Testis (tissue), 2 donors: ENCODE measurements at regions not wholly inside any gene's neighbourhood (a gene's known extent, or its start where the extent isn't known, plus 50 kb on each side); places are given as distances from the start of the nearest gene placed in this dataset.

Experiments used
- DNase-seq: peaks from one replicate; pipeline ENCODE4 v3.0.0-alpha.2; 2019
- H3K27ac ChIP-seq, 2 donors: fragments of 200-600 bp; sonication (generic); one replicate each; pipeline ENCODE4 v1.5.1; 2019
- H3K27me3 ChIP-seq: fragments of 200-600 bp; sonication (generic); one replicate; pipeline ENCODE4 v1.5.1; 2019
- H3K36me3 ChIP-seq: fragments of 200-600 bp; sonication (generic); one replicate; pipeline ENCODE4 v1.5.1; 2017; ENCODE audit warnings: low read depth; ENCODE audit errors: missing control alignments
- H3K4me1 ChIP-seq: fragments of 200-600 bp; sonication (generic); one replicate; pipeline ENCODE4 v1.5.1; 2019
- H3K4me3 ChIP-seq, 2 donors: fragments of 200-600 bp; sonication (generic); one replicate each; pipeline ENCODE4 v1.5.1; 2017 to 2019
- H3K9me3 ChIP-seq: fragments of 200-600 bp; sonication (generic); one replicate; pipeline ENCODE4 v1.5.1; 2017
- CTCF ChIP-seq, 3 experiments: fragments of 450-650 bp in 2 of 3; fragments of 200-600 bp in 1 of 3; sonication (generic) in 1 of 3; IDR thresholded peaks; one replicate each; pipeline ENCODE4 v1.5.1; 2016 to 2019; ENCODE audit warnings: antibody characterized with exemption in 3 of 3, mild to moderate bottlenecking in 2 of 3, moderate library complexity in 1 of 3
- POLR2A ChIP-seq: fragments of 450-650 bp; IDR thresholded peaks from one replicate; pipeline ENCODE4 v1.6.1; 2017; ENCODE audit warnings: antibody characterized with exemption, mild to moderate bottlenecking, moderate library complexity
- WGBS, 2 donors: methylation state at CpG; one replicate each; pipeline ENCODE4 v1.1.5; 2018; 5-methylcytosine and 5-hydroxymethylcytosine counted together
- intact Hi-C: fragments of 100-400 bp; cut with DNase I; formaldehyde crosslinking; loops from one replicate; pipeline ENCODE4 v1.15.1; 2023; ENCODE audit warnings: low total_unique reads

- H3K9me3 ChIP-seq = no peaks in the 10 kb centered on the region
- H3K36me3 ChIP-seq = no peaks in the 10 kb centered on the region
- TF ChIP-seq CTCF (IDR thresholded peaks at IDR 0.05) (no peak), POLR2A (no peak)
- no peaks in the 10 kb centered on the region for H3K27me3 ChIP-seq
- peaks cover 17% of the 10 kb centered on the region for H3K4me1 ChIP-seq
- H3K27ac ChIP-seq = no peak overlapping the region
- WGBS, 2 donors = 79% methylated on average over 7 of the region's 7 CpGs; no CpG with 5 or more reads in 1 of the 2 donors
- H3K4me3 ChIP-seq = no peak overlapping the region
- DNase-seq = no peak
- intact Hi-C loops = no loop called here
Observed at GRCh38 chr17:63361182-63361581, 84.9 kb downstream of the CYB561 start.

GRCh38 chr17:63362115-63362514, 84.0 kb downstream of the CYB561 start:
- Histone ChIP-seq H3K36me3 (no peaks in the 10 kb centered on the region), H3K27me3 (no peaks in the 10 kb centered on the region), H3K9me3 (no peaks in the 10 kb centered on the region), H3K27ac (no peak overlapping the region), H3K4me1 (peaks cover 8% of the 10 kb centered on the region), H3K4me3 (no peak overlapping the region)
- intact Hi-C loops = no loop called here
- DNase-seq = no peak
- no peak for TF ChIP-seq POLR2A
- TF ChIP-seq CTCF (IDR thresholded peaks at IDR 0.05) = no peak
- WGBS, 2 donors = 96% methylated on average over 2 of the region's 2 CpGs; no CpG with 5 or more reads in 1 of the 2 donors

GRCh38 chr17:63364387-63364786, 81.7 kb downstream of the CYB561 start:
- 33 to 64% methylated on average over 2 of the region's 2 CpGs for WGBS, 2 donors
- Histone ChIP-seq H3K27ac (no peak overlapping the region), H3K36me3 (no peaks in the 10 kb centered on the region), H3K4me1 (no peaks in the 10 kb centered on the region), H3K9me3 (no peaks in the 10 kb centered on the region), H3K4me3 (no peak overlapping the region), H3K27me3 (no peaks in the 10 kb centered on the region)
- TF ChIP-seq CTCF (IDR thresholded peaks at IDR 0.05) = no peak
- TF ChIP-seq POLR2A = no peak
- intact Hi-C loops = no loop called here
- DNase-seq = no peak

- intact Hi-C loops = no loop called here
- 76 to 77% methylated on average over 6 of the region's 6 CpGs for WGBS, 2 donors
- Histone ChIP-seq H3K27ac (no peak overlapping the region), H3K4me1 (no peaks in the 10 kb centered on the region), H3K27me3 (no peaks in the 10 kb centered on the region), H3K4me3 (no peak overlapping the region), H3K9me3 (no peaks in the 10 kb centered on the region), H3K36me3 (no peaks in the 10 kb centered on the region)
- DNase-seq = no peak
- no peak for TF ChIP-seq POLR2A
- no peak for TF ChIP-seq CTCF (IDR thresholded peaks at IDR 0.05)
Observed at GRCh38 chr17:63364944-63365343, 81.2 kb downstream of the CYB561 start.

- Histone ChIP-seq H3K4me1 (no peaks in the 10 kb centered on the region), H3K27me3 (no peaks in the 10 kb centered on the region), H3K27ac (no peak overlapping the region), H3K36me3 (no peaks in the 10 kb centered on the region), H3K9me3 (no peaks in the 10 kb centered on the region), H3K4me3 (no peak overlapping the region)
- no peak for TF ChIP-seq CTCF (IDR thresholded peaks at IDR 0.05)
- no peak for TF ChIP-seq POLR2A
- DNase-seq = no peak
- intact Hi-C loops = no loop called here
- WGBS, 2 donors = 71 to 73% methylated on average over 8 of the region's 8 CpGs
Observed at GRCh38 chr17:63365366-63366240, 80.5 kb downstream of the CYB561 start.
